HepG2 (cell line): ENCODE measurements at regions not wholly inside any gene's neighbourhood (a gene's known extent, or its start where the extent isn't known, plus 50 kb on each side); places are given as distances from the start of the nearest gene placed in this dataset.
A peak's percentile ranks its signal among the peaks of the same experiment; 100 is the strongest.

Experiments used
- ATM ChIP-seq: fragments of 450-650 bp; IDR thresholded peaks from 2 replicates; pipeline ENCODE4 v1.7.1; 2017; ENCODE audit warnings: mild to moderate bottlenecking, borderline replicate concordance
- GTF2F1 ChIP-seq: fragments of 150-350 bp; IDR thresholded peaks from 2 replicates; pipeline ENCODE4 v1.6.1; 2014; ENCODE audit warnings: low read length
- HDAC2 ChIP-seq: sonication (generic); formaldehyde crosslinking; IDR thresholded peaks from 2 replicates; pipeline ENCODE4 v1.4.0; 2020; ENCODE audit warnings: missing genetic modification reagents
- MXI1 ChIP-seq: IDR thresholded peaks from 3 replicates; pipeline ENCODE4 v1.6.1; 2012; ENCODE audit warnings: low read depth, low read length, inconsistent platforms, borderline replicate concordance
- NR2F6 ChIP-seq, 2 experiments: IDR thresholded peaks; 2 replicates each; pipeline ENCODE4 v1.6.1; 2016; ENCODE audit warnings: antibody characterized with exemption in 1 of 2, mild to moderate bottlenecking in 1 of 2
- RFX5 ChIP-seq: IDR thresholded peaks from 2 replicates; pipeline ENCODE4 v1.6.1; 2011; ENCODE audit warnings: low read depth, low read length, improper control_type of control experiment
- ZNF230 ChIP-seq: sonication (generic); formaldehyde crosslinking; IDR thresholded peaks from 2 replicates; pipeline ENCODE4 v1.4.0; 2020; ENCODE audit warnings: mild to moderate bottlenecking, missing genetic modification reagents
- ZNF292 ChIP-seq: sonication (generic); formaldehyde crosslinking; IDR thresholded peaks from 2 replicates; pipeline ENCODE4 v1.8.1; 2022; ENCODE audit warnings: mild to moderate bottlenecking, low read depth, missing genetic modification reagents, borderline replicate concordance
- ZNF350 ChIP-seq: sonication (generic); formaldehyde crosslinking; IDR thresholded peaks from 2 replicates; pipeline ENCODE4 v1.4.0; 2020; ENCODE audit warnings: mild to moderate bottlenecking, low read depth, missing genetic modification reagents, borderline replicate concordance
- ZNF552 ChIP-seq: sonication (generic); formaldehyde crosslinking; IDR thresholded peaks from 2 replicates; pipeline ENCODE4 v1.9.0; 2022; ENCODE audit warnings: missing genetic modification reagents, mild to moderate bottlenecking, borderline replicate concordance
- ZNF878 ChIP-seq: sonication (generic); formaldehyde crosslinking; IDR thresholded peaks from 2 replicates; pipeline ENCODE4 v1.8.1; 2023; ENCODE audit warnings: mild to moderate bottlenecking, missing genetic modification reagents, moderate library complexity
- TF ChIP-seq, protein P1 (sequence below): sonication (generic); formaldehyde crosslinking; IDR thresholded peaks from 2 replicates; pipeline ENCODE4 v1.5.0; 2020; ENCODE audit warnings: missing genetic modification reagents
- TF ChIP-seq, protein P2 (sequence below): sonication (generic); formaldehyde crosslinking; IDR thresholded peaks from one replicate; pipeline ENCODE4 v1.5.1; 2020; ENCODE audit warnings: mild to moderate bottlenecking, missing genetic modification reagents; ENCODE audit errors: not compliant biosample characterization
- TF ChIP-seq, protein P3 (sequence below): sonication (generic); formaldehyde crosslinking; IDR thresholded peaks from 2 replicates; pipeline ENCODE4 v1.8.0; 2023; ENCODE audit warnings: mild to moderate bottlenecking, missing genetic modification reagents
- TF ChIP-seq, protein P4 (sequence below): sonication (generic); formaldehyde crosslinking; IDR thresholded peaks from 2 replicates; pipeline ENCODE4 v1.9.0; 2021; ENCODE audit warnings: missing genetic modification reagents, mild to moderate bottlenecking, borderline replicate concordance

DNA sequence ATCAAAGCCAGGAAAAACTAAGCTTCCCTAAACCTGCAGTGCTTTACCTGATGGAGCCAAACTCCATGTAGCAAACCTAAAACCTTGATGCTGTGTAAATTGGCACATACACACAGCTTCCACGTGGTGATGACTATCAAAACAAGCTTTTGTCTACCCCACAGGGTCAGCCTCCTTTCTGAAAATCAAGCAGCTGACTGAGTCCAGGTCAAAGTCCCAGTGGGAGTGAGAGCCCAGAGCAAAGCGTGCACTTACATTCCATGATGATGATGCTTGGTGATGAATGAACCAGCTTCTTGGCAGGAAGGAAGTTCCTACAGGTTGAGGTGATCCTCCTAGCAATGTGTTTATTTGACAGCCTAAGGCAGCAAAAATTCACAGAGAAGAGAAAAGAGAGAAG lies 630.0 kb upstream of the TBX3 start (continued):
- TF ChIP-seq, protein P1, sequence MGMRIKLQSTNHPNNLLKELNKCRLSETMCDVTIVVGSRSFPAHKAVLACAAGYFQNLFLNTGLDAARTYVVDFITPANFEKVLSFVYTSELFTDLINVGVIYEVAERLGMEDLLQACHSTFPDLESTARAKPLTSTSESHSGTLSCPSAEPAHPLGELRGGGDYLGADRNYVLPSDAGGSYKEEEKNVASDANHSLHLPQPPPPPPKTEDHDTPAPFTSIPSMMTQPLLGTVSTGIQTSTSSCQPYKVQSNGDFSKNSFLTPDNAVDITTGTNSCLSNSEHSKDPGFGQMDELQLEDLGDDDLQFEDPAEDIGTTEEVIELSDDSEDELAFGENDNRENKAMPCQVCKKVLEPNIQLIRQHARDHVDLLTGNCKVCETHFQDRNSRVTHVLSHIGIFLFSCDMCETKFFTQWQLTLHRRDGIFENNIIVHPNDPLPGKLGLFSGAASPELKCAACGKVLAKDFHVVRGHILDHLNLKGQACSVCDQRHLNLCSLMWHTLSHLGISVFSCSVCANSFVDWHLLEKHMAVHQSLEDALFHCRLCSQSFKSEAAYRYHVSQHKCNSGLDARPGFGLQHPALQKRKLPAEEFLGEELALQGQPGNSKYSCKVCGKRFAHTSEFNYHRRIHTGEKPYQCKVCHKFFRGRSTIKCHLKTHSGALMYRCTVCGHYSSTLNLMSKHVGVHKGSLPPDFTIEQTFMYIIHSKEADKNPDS (CRISPR knock-in tag): no peak
- TF ChIP-seq, protein P2, sequence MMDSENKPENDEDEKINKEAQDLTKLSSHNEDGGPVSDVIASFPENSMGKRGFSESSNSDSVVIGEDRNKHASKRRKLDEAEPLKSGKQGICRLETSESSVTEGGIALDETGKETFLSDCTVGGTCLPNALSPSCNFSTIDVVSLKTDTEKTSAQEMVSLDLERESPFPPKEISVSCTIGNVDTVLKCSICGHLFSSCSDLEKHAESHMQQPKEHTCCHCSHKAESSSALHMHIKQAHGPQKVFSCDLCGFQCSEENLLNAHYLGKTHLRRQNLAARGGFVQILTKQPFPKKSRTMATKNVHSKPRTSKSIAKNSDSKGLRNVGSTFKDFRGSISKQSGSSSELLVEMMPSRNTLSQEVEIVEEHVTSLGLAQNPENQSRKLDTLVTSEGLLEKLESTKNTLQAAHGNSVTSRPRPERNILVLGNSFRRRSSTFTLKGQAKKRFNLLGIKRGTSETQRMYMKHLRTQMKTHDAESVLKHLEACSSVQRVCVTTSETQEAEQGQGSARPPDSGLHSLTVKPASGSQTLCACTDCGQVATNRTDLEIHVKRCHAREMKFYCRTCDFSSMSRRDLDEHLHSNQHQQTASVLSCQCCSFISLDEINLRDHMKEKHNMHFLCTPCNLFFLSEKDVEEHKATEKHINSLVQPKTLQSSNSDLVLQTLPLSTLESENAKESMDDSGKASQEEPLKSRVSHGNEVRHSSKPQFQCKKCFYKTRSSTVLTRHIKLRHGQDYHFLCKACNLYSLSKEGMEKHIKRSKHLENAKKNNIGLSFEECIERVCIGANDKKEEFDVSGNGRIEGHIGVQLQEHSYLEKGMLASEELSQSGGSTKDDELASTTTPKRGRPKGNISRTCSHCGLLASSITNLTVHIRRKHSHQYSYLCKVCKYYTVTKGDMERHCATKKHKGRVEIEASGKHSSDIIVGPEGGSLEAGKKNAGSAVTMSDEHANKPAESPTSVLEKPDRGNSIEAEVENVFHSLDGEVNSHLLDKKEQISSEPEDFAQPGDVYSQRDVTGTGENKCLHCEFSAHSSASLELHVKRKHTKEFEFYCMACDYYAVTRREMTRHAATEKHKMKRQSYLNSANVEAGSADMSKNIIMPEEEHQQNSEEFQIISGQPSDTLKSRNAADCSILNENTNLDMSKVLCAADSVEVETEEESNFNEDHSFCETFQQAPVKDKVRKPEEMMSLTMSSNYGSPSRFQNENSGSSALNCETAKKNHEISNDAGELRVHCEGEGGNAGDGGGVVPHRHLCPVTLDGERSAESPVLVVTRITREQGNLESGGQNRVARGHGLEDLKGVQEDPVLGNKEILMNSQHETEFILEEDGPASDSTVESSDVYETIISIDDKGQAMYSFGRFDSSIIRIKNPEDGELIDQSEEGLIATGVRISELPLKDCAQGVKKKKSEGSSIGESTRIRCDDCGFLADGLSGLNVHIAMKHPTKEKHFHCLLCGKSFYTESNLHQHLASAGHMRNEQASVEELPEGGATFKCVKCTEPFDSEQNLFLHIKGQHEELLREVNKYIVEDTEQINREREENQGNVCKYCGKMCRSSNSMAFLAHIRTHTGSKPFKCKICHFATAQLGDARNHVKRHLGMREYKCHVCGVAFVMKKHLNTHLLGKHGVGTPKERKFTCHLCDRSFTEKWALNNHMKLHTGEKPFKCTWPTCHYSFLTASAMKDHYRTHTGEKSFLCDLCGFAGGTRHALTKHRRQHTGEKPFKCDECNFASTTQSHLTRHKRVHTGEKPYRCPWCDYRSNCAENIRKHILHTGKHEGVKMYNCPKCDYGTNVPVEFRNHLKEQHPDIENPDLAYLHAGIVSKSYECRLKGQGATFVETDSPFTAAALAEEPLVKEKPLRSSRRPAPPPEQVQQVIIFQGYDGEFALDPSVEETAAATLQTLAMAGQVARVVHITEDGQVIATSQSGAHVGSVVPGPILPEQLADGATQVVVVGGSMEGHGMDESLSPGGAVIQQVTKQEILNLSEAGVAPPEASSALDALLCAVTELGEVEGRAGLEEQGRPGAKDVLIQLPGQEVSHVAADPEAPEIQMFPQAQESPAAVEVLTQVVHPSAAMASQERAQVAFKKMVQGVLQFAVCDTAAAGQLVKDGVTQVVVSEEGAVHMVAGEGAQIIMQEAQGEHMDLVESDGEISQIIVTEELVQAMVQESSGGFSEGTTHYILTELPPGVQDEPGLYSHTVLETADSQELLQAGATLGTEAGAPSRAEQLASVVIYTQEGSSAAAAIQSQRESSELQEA (CRISPR knock-in tag): no peak
- peak; percentile 75; the same call in 2 of the 3 replicates for TF ChIP-seq MXI1
- 0 out of 2 replicates have a peak, but pooled peaks have one; percentile 24 for TF ChIP-seq HDAC2 (CRISPR knock-in tag)
- no peak for TF ChIP-seq ZNF230
- peak; percentile 43; the same call in 1 of the 2 replicates for TF ChIP-seq NR2F6 (IDR thresholded peaks at IDR 0.05)
- peak; percentile 66; the same call in 1 of the 2 replicates for TF ChIP-seq NR2F6 (CRISPR knock-in tag; IDR thresholded peaks at IDR 0.05)
- TF ChIP-seq ZNF878: peak; percentile 53; the same call in 1 of the 2 replicates
- TF ChIP-seq ZNF552 (CRISPR knock-in tag): no peak
- TF ChIP-seq GTF2F1: no peak
- no peak for TF ChIP-seq ZNF292 (CRISPR knock-in tag)
- TF ChIP-seq, protein P3, sequence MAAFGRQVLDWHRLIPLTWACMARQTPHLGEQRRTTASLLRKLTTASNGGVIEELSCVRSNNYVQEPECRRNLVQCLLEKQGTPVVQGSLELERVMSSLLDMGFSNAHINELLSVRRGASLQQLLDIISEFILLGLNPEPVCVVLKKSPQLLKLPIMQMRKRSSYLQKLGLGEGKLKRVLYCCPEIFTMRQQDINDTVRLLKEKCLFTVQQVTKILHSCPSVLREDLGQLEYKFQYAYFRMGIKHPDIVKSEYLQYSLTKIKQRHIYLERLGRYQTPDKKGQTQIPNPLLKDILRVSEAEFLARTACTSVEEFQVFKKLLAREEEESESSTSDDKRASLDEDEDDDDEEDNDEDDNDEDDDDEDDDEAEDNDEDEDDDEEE (CRISPR knock-in tag): no peak
- no peak for TF ChIP-seq ZNF350 (CRISPR knock-in tag)
- TF ChIP-seq, protein P4, sequence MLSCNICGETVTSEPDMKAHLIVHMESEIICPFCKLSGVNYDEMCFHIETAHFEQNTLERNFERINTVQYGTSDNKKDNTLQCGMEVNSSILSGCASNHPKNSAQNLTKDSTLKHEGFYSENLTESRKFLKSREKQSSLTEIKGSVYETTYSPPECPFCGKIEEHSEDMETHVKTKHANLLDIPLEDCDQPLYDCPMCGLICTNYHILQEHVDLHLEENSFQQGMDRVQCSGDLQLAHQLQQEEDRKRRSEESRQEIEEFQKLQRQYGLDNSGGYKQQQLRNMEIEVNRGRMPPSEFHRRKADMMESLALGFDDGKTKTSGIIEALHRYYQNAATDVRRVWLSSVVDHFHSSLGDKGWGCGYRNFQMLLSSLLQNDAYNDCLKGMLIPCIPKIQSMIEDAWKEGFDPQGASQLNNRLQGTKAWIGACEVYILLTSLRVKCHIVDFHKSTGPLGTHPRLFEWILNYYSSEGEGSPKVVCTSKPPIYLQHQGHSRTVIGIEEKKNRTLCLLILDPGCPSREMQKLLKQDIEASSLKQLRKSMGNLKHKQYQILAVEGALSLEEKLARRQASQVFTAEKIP: no peak
- no peak for TF ChIP-seq ATM
- TF ChIP-seq RFX5: no peak
